ENCODE measurements at regions not wholly inside any gene's neighbourhood (a gene's known extent, or its start where the extent isn't known, plus 50 kb on each side); places are given as distances from the start of the nearest gene placed in this dataset.

DNA sequence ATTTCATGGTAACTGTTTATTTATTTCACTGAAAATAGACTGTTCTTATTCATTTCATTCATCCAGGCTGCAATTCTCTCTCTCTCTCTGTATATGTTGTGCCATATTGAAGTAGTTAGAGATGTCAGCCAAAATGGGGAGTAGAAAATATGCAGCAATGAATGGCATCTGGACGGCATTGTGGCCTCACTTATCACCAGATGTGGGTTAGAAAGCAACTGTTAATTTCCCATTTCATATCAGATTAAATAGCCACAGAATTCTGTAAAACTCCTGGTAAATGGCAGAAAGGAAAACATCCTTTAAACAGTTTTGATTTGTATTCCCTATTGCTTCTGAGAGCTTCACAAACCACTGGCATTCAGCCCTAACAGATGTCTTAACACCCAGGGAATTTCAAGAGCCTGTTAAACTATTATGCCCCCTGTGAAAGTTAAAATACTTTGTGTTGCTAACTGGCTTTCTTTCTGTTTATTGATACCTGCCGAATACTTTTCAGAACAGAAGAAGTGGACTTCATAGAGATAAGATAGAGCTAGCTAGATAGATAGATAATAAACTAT lies 1763.3 kb upstream of the MIR17HG start:
- H3K36me3 ChIP-seq (ENCODE audit: low read depth, low read length): no peaks in the 10 kb centered on the region
- no peak overlapping the region for H2AFZ ChIP-seq (ENCODE audit: low read length)
- no peaks in the 10 kb centered on the region for H3K9me3 ChIP-seq (ENCODE audit: low read length)
- no peak for DNase-seq
- BruUV-seq (replicated peaks): no TSS peak
- intact Hi-C loops (cut with micrococcal nuclease): no loop called here
- no peak overlapping the region for H3K4me2 ChIP-seq (ENCODE audit: low read length)
- no peak for ATAC-seq
- H3K4me1 ChIP-seq (ENCODE audit: insufficient read depth, low read length): no peaks in the 10 kb centered on the region
- H4K20me1 ChIP-seq (ENCODE audit: low read length): no peaks in the 10 kb centered on the region
- CTCF ChIA-PET: no interaction called here
- H3K4me3 ChIP-seq (ENCODE audit: low read length): no peak overlapping the region
- no peak overlapping the region for H3K9ac ChIP-seq (ENCODE audit: low read length)
- POLR2A ChIA-PET (ENCODE audit: unreplicated experiment): no interaction called here
- no peaks in the 10 kb centered on the region for H3K9me2 ChIP-seq (replicated peaks; ENCODE audit: low read length)
- TF ChIP-seq EZH2phosphoT487 (IDR thresholded peaks at IDR 0.05; ENCODE audit: borderline replicate concordance, low read length) (no peak), EZH2 (IDR thresholded peaks at IDR 0.05; ENCODE audit: low read length, unreplicated experiment) (no peak)
- TF ChIP-seq, protein P1, sequence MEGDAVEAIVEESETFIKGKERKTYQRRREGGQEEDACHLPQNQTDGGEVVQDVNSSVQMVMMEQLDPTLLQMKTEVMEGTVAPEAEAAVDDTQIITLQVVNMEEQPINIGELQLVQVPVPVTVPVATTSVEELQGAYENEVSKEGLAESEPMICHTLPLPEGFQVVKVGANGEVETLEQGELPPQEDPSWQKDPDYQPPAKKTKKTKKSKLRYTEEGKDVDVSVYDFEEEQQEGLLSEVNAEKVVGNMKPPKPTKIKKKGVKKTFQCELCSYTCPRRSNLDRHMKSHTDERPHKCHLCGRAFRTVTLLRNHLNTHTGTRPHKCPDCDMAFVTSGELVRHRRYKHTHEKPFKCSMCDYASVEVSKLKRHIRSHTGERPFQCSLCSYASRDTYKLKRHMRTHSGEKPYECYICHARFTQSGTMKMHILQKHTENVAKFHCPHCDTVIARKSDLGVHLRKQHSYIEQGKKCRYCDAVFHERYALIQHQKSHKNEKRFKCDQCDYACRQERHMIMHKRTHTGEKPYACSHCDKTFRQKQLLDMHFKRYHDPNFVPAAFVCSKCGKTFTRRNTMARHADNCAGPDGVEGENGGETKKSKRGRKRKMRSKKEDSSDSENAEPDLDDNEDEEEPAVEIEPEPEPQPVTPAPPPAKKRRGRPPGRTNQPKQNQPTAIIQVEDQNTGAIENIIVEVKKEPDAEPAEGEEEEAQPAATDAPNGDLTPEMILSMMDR (conservative IDR thresholded peaks at IDR 0.05; ENCODE audit: low read depth, low read length): no peak
- no peaks in the 10 kb centered on the region for H3F3A ChIP-seq (ENCODE audit: low read length, unreplicated experiment)
- H3K27me3 ChIP-seq (ENCODE audit: low read length): no peaks in the 10 kb centered on the region
- H3K79me2 ChIP-seq (ENCODE audit: low read length): no peaks in the 10 kb centered on the region
- no peak overlapping the region for H3K27ac ChIP-seq (ENCODE audit: low read length)

DNA sequence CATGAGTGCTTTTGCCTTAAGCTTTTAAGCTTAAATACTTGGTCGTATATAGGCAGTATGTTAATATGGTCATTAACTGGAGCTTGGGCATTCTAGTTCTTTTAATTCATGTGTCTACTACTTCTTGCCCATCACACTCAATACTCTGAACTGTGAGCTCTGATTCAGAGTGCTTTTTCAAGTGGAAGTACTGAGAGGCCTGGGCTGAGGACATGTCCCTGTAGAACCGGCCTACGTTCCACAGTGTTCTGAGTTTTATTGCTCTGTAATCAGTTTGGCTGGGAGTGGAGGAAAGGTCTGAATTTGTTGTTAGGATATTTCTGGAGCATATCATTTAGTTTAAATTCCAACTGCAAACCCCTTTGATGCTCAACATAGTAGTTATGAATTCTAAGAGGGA lies 1744.8 kb upstream of the MIR17HG start:
- no peaks in the 10 kb centered on the region for H3K9me3 ChIP-seq (ENCODE audit: low read length)
- TF ChIP-seq EZH2 (IDR thresholded peaks at IDR 0.05; ENCODE audit: low read length, unreplicated experiment): no peak
- TF ChIP-seq, protein P1 (conservative IDR thresholded peaks at IDR 0.05; ENCODE audit: low read depth, low read length): no peak
- no peak for TF ChIP-seq EZH2phosphoT487 (IDR thresholded peaks at IDR 0.05; ENCODE audit: borderline replicate concordance, low read length)
- H3K79me2 ChIP-seq (ENCODE audit: low read length): no peaks in the 10 kb centered on the region
- H3K9me2 ChIP-seq (replicated peaks; ENCODE audit: low read length): no peaks in the 10 kb centered on the region
- H3K27me3 ChIP-seq (ENCODE audit: low read length): no peaks in the 10 kb centered on the region
- no peaks in the 10 kb centered on the region for H4K20me1 ChIP-seq (ENCODE audit: low read length)
- no TSS peak for BruUV-seq (replicated peaks)
- CTCF ChIA-PET: no interaction called here
- no peak overlapping the region for H3K27ac ChIP-seq (ENCODE audit: low read length)
- H3K36me3 ChIP-seq (ENCODE audit: low read depth, low read length): no peaks in the 10 kb centered on the region
- no peak overlapping the region for H3K4me2 ChIP-seq (ENCODE audit: low read length)
- intact Hi-C loops (cut with micrococcal nuclease): no loop called here
- H3K4me3 ChIP-seq (ENCODE audit: low read length): no peak overlapping the region
- DNase-seq (no peak), ATAC-seq (no peak)
- H2AFZ ChIP-seq (ENCODE audit: low read length): no peak overlapping the region
- no peaks in the 10 kb centered on the region for H3F3A ChIP-seq (ENCODE audit: low read length, unreplicated experiment)
- POLR2A ChIA-PET (ENCODE audit: unreplicated experiment): no interaction called here
- H3K4me1 ChIP-seq (ENCODE audit: insufficient read depth, low read length): no peaks in the 10 kb centered on the region
- H3K9ac ChIP-seq (ENCODE audit: low read length): no peak overlapping the region

DNA sequence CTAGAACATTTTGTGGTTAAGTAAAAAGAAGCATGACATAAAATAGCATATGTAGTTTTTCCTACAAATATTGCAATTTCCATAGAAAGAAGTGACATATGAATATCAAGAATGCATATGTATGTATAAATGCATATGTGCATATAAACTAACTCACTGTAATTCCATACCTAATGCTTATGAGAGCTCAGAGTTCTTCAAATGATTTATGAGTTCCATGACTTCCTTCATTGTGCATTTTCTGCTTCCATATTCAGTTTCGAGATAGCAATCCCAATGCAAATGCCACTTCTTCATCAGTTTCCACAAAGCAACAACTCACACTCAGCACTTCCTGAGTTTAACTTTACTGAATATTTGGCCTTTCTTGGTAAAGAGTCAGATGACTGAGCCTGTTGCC lies 1744.3 kb upstream of the MIR17HG start:
- H3K4me2 ChIP-seq (ENCODE audit: low read length): no peak overlapping the region
- ChIA-PET POLR2A (ENCODE audit: unreplicated experiment) (no interaction called here), CTCF (no interaction called here)
- no peaks in the 10 kb centered on the region for H3K79me2 ChIP-seq (ENCODE audit: low read length)
- H3K27me3 ChIP-seq (ENCODE audit: low read length): no peaks in the 10 kb centered on the region
- intact Hi-C loops (cut with micrococcal nuclease): no loop called here
- no peaks in the 10 kb centered on the region for H4K20me1 ChIP-seq (ENCODE audit: low read length)
- no peaks in the 10 kb centered on the region for H3K9me3 ChIP-seq (ENCODE audit: low read length)
- no peak overlapping the region for H3K9ac ChIP-seq (ENCODE audit: low read length)
- no peak for DNase-seq
- H3F3A ChIP-seq (ENCODE audit: low read length, unreplicated experiment): no peaks in the 10 kb centered on the region
- H3K4me3 ChIP-seq (ENCODE audit: low read length): no peak overlapping the region
- no TSS peak for BruUV-seq (replicated peaks)
- no peak for TF ChIP-seq EZH2 (IDR thresholded peaks at IDR 0.05; ENCODE audit: low read length, unreplicated experiment)
- TF ChIP-seq, protein P1 (conservative IDR thresholded peaks at IDR 0.05; ENCODE audit: low read depth, low read length): no peak
- no peak overlapping the region for H2AFZ ChIP-seq (ENCODE audit: low read length)
- no peaks in the 10 kb centered on the region for H3K4me1 ChIP-seq (ENCODE audit: insufficient read depth, low read length)
- no peak for ATAC-seq
- no peaks in the 10 kb centered on the region for H3K9me2 ChIP-seq (replicated peaks; ENCODE audit: low read length)
- no peak overlapping the region for H3K27ac ChIP-seq (ENCODE audit: low read length)
- H3K36me3 ChIP-seq (ENCODE audit: low read depth, low read length): no peaks in the 10 kb centered on the region
